ENCODE measurements at regions not wholly inside any gene's neighbourhood (a gene's known extent, or its start where the extent isn't known, plus 50 kb on each side); places are given as distances from the start of the nearest gene placed in this dataset.

GRCh38 chr3:3745693-3746092 lies 53.5 kb upstream of the LRRN1 start:
- Histone ChIP-seq H3K4me1 (replicated peaks in 1 of 2; ENCODE audit: control insufficient read depth in 2 of 2, insufficient read depth in 2 of 2, low read length in 2 of 2) (no peaks in the 10 kb centered on the region), H3K4me2 (ENCODE audit: insufficient read depth, low read length) (no peak overlapping the region), H3K27me3 (ENCODE audit: control insufficient read depth in 2 of 2, insufficient read depth in 2 of 2, low read length in 2 of 2) (no peaks in the 10 kb centered on the region), H4K20me1 (replicated peaks; ENCODE audit: control insufficient read depth, insufficient read depth, low read length) (no peaks in the 10 kb centered on the region), H3K27ac (ENCODE audit: extremely low read depth, low read depth, low read length) (no peak overlapping the region), H3K4me3 (no peak overlapping the region), H3K9me3 (replicated peaks; ENCODE audit: control insufficient read depth, insufficient read depth, low read depth, low read length) (peaks cover 3% of the 10 kb centered on the region; the same call in 1 of the 2 replicates), H3K79me2 (ENCODE audit: control insufficient read depth, insufficient read depth, low read length) (no peaks in the 10 kb centered on the region), H3K36me3 (ENCODE audit: control insufficient read depth, insufficient read depth, low read length) (no peaks in the 10 kb centered on the region), H2AFZ (ENCODE audit: low read depth, low read length) (no peak overlapping the region), H3K9ac (ENCODE audit: insufficient read depth in 1 of 2, low read depth in 2 of 2, low read length in 2 of 2) (no peak overlapping the region), H3K9me1 (ENCODE audit: control insufficient read depth, insufficient read depth, low read length) (no peaks in the 10 kb centered on the region)
- intact Hi-C loops (cut with micrococcal nuclease): no loop called here
- in situ Hi-C loops (cut with MboI): no loop called here
- ChIA-PET CTCF (ENCODE audit: low intra/inter-chr PET ratio) (no interaction called here), POLR2A (no interaction called here)
- 0% methylated on average over 1 of the region's 1 CpG for WGBS (ENCODE audit: insufficient coverage, low coverage, missing lambda C conversion rate)
- DNase-seq (ENCODE audit: extremely low read depth in 1 of 4, low spot score in 3 of 4): no peak
- no TSS peak for BruUV-seq (replicated peaks)
- ATAC-seq: no peak
- FAIRE-seq: no peak
- TF ChIP-seq ZNF324 (CRISPR knock-in tag; IDR thresholded peaks at IDR 0.05) (no peak), MITF (IDR thresholded peaks at IDR 0.05) (no peak), ZNF174 (CRISPR knock-in tag; IDR thresholded peaks at IDR 0.05) (no peak), SMARCC2 (IDR thresholded peaks at IDR 0.05; ENCODE audit: low read depth) (no peak), ZHX1 (conservative IDR thresholded peaks at IDR 0.05; ENCODE audit: low read length) (no peak), HBP1 (CRISPR knock-in tag; IDR thresholded peaks at IDR 0.05) (no peak), EP300 (IDR thresholded peaks at IDR 0.05; ENCODE audit: low read length) (no peak), ZNF134 (CRISPR knock-in tag; conservative IDR thresholded peaks at IDR 0.05) (no peak), AFF1 (IDR thresholded peaks at IDR 0.05; ENCODE audit: low read depth in 1 of 2, partially characterized antibody in 2 of 2) (no peak), BCLAF1 (IDR thresholded peaks at IDR 0.05; ENCODE audit: borderline replicate concordance in 1 of 2, control insufficient read depth in 1 of 2, low read depth in 2 of 2, low read length in 1 of 2) (no peak)

Data from K562 (cell line).